Ovary (tissue), 7 donors: ENCODE measurements at regions not wholly inside any gene's neighbourhood (a gene's known extent, or its start where the extent isn't known, plus 50 kb on each side); places are given as distances from the start of the nearest gene placed in this dataset.

ENCODE experiments used
- DNase-seq, 5 donors: peaks; one replicate each; pipeline ENCODE4 v3.0.0-alpha.2; 2019 to 2020
- H3K27ac ChIP-seq, 2 donors: fragments of 200-600 bp; one replicate each; pipeline versions ENCODE4 v1.5.1 to v1.8.0; 2019 to 2022
- H3K27me3 ChIP-seq: fragments of 200-600 bp; one replicate; pipeline ENCODE4 v1.8.0; 2022
- H3K36me3 ChIP-seq: fragments of 200-600 bp; sonication (generic); one replicate; pipeline ENCODE4 v1.5.1; 2019
- H3K4me1 ChIP-seq: one replicate; pipeline ENCODE4 v1.8.1; 2013; ENCODE audit warnings: mild to moderate bottlenecking, moderate library complexity; ENCODE audit not compliant: insufficient read depth
- H3K4me3 ChIP-seq: fragments of 200-600 bp; sonication (generic); one replicate; pipeline ENCODE4 v1.5.1; 2017
- H3K9me3 ChIP-seq, 2 donors: fragments of 200-600 bp in 1 of 2; sonication (generic) in 1 of 2; one replicate each; pipeline versions ENCODE4 v1.5.1 to v1.8.1; 2013 to 2019; ENCODE audit warnings: mild to moderate bottlenecking in 1 of 2, moderate library complexity in 1 of 2
- CTCF ChIP-seq, 3 donors: fragments of 450-650 bp in 2 of 3; fragments of 200-600 bp in 1 of 3; IDR thresholded peaks; one replicate each; pipeline versions ENCODE4 v1.5.1 to v1.8.0; 2016 to 2022; ENCODE audit warnings: antibody characterized with exemption in 3 of 3, mild to moderate bottlenecking in 1 of 3
- EP300 ChIP-seq: sonication (generic); formaldehyde crosslinking; IDR thresholded peaks from one replicate; pipeline ENCODE4 v1.6.1; 2017; ENCODE audit warnings: antibody characterized with exemption
- POLR2A ChIP-seq: fragments of 450-650 bp; IDR thresholded peaks from one replicate; pipeline ENCODE4 v1.6.1; 2017; ENCODE audit warnings: antibody characterized with exemption, mild to moderate bottlenecking, moderate library complexity
- WGBS, 3 donors: extraction: QIAGEN DNeasy Blood & Tissue Kit in 1 of 3; methylation state at CpG; one replicate each; pipeline versions ENCODE4 v1.1.5 to v1.1.7; 2013 to 2017; 5-methylcytosine and 5-hydroxymethylcytosine counted together
- intact Hi-C, 4 donors: fragments of 100-400 bp; cut with DNase I; formaldehyde crosslinking; loops; one replicate each; pipeline versions ENCODE4 v1.11.0 to v1.15.1; 2022 to 2023
- donor health status: DM: no; HTN: no; CAD: no; lungs with moderate emphysema.
- donor health status: DM: no; HTN: no; CAD: no.
- donor health status: Bipolar disorder and iron deficiency.
- donor health status: DM: no; HTN: no; CAD: no.
- donor health status: DM: yes; HTN: yes; CAD: no.

GRCh38 chr9:86563936-86564335, 209.7 kb upstream of the TUT7 start:
- no peak for TF ChIP-seq EP300
- no peak for TF ChIP-seq POLR2A
- TF ChIP-seq CTCF (IDR thresholded peaks at IDR 0.05) = no peak
- no peaks in the 10 kb centered on the region for H3K4me1 ChIP-seq
- no peak for DNase-seq
- intact Hi-C loops = no loop called here
- no peaks in the 10 kb centered on the region for H3K27me3 ChIP-seq
- H3K27ac ChIP-seq = no peak overlapping the region
- WGBS, 3 donors = 6 to 21% (median 17%) methylated on average over 5 of the region's 5 CpGs
- H3K9me3 ChIP-seq = no peaks in the 10 kb centered on the region
- no peak overlapping the region for H3K4me3 ChIP-seq
- H3K36me3 ChIP-seq = no peaks in the 10 kb centered on the region

- intact Hi-C loops = no loop called here
- H3K36me3 ChIP-seq = no peaks in the 10 kb centered on the region
- no peak overlapping the region for H3K27ac ChIP-seq
- H3K27me3 ChIP-seq = no peaks in the 10 kb centered on the region
- no peak for DNase-seq
- WGBS, 3 donors = 41 to 71% (median 63%) methylated on average over 3 of the region's 3 CpGs
- no peak overlapping the region for H3K4me3 ChIP-seq
- no peak for TF ChIP-seq POLR2A
- no peak for TF ChIP-seq EP300
- TF ChIP-seq CTCF (IDR thresholded peaks at IDR 0.05) = no peak
- H3K9me3 ChIP-seq = no peaks in the 10 kb centered on the region
- H3K4me1 ChIP-seq = no peaks in the 10 kb centered on the region
Measured at GRCh38 chr9:86563350-86563749, 209.1 kb upstream of the TUT7 start.

GRCh38 chr9:86562691-86563090, 208.5 kb upstream of the TUT7 start:
- WGBS, 3 donors = 79 to 84% (median 84%) methylated on average over 5 of the region's 5 CpGs
- no peak for DNase-seq
- intact Hi-C loops = no loop called here
- Histone ChIP-seq H3K9me3 (no peaks in the 10 kb centered on the region), H3K27me3 (no peaks in the 10 kb centered on the region), H3K4me3 (no peak overlapping the region), H3K36me3 (no peaks in the 10 kb centered on the region), H3K27ac (no peak overlapping the region), H3K4me1 (no peaks in the 10 kb centered on the region)
- no peak for TF ChIP-seq CTCF (IDR thresholded peaks at IDR 0.05)
- TF ChIP-seq EP300 = no peak
- TF ChIP-seq POLR2A = no peak

GRCh38 chr9:86557918-86558317, 203.7 kb upstream of the TUT7 start:
- DNase-seq = no peak
- H3K4me1 ChIP-seq = no peaks in the 10 kb centered on the region
- no peaks in the 10 kb centered on the region for H3K9me3 ChIP-seq
- WGBS, 3 donors = 91 to 93% (median 93%) methylated on average over 3 of the region's 3 CpGs
- no peak overlapping the region for H3K27ac ChIP-seq
- no peaks in the 10 kb centered on the region for H3K27me3 ChIP-seq
- TF ChIP-seq POLR2A = no peak
- TF ChIP-seq EP300 = no peak
- no peak for TF ChIP-seq CTCF (IDR thresholded peaks at IDR 0.05)
- no peak overlapping the region for H3K4me3 ChIP-seq
- intact Hi-C loops = loop anchor here in 1 of 4 donors (2.0 kb wide), 1 partner anchor 45 kb away; no protein-coding TSS in a partner anchor
- no peaks in the 10 kb centered on the region for H3K36me3 ChIP-seq
